Uterus (tissue), 2 donors: ENCODE measurements at regions not wholly inside any gene's neighbourhood (a gene's known extent, or its start where the extent isn't known, plus 50 kb on each side); places are given as distances from the start of the nearest gene placed in this dataset.

Experiments used
- POLR2A ChIP-seq, 2 donors: fragments of 450-650 bp; IDR thresholded peaks; one replicate each; pipeline ENCODE4 v1.6.1; 2016; ENCODE audit warnings: antibody characterized with exemption in 2 of 2, mild to moderate bottlenecking in 1 of 2, moderate library complexity in 1 of 2
- TF ChIP-seq, protein P1 (sequence below), 4 experiments: fragments of 200-600 bp in 2 of 4; fragments of 450-650 bp in 2 of 4; sonication (generic) in 2 of 4; IDR thresholded peaks; one replicate each; pipeline ENCODE4 v1.5.1; 2016 to 2019; ENCODE audit warnings: antibody characterized with exemption in 4 of 4, mild to moderate bottlenecking in 2 of 4, moderate library complexity in 1 of 4

GRCh38 chr1:216890871-216891270 is 167.6 kb upstream of the ESRRG start:
- TF ChIP-seq, protein P1, sequence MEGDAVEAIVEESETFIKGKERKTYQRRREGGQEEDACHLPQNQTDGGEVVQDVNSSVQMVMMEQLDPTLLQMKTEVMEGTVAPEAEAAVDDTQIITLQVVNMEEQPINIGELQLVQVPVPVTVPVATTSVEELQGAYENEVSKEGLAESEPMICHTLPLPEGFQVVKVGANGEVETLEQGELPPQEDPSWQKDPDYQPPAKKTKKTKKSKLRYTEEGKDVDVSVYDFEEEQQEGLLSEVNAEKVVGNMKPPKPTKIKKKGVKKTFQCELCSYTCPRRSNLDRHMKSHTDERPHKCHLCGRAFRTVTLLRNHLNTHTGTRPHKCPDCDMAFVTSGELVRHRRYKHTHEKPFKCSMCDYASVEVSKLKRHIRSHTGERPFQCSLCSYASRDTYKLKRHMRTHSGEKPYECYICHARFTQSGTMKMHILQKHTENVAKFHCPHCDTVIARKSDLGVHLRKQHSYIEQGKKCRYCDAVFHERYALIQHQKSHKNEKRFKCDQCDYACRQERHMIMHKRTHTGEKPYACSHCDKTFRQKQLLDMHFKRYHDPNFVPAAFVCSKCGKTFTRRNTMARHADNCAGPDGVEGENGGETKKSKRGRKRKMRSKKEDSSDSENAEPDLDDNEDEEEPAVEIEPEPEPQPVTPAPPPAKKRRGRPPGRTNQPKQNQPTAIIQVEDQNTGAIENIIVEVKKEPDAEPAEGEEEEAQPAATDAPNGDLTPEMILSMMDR (IDR thresholded peaks at IDR 0.05) = no peak
- no peak for TF ChIP-seq POLR2A (IDR thresholded peaks at IDR 0.05)
